HCT116 (cell line): ENCODE measurements at regions not wholly inside any gene's neighbourhood (a gene's known extent, or its start where the extent isn't known, plus 50 kb on each side); places are given as distances from the start of the nearest gene placed in this dataset.

ENCODE experiments used
- ATAC-seq: fragments of 200-7000 bp; cut with Tn5 transposase; 2 replicates; pipeline ENCODE4 v1.9.1; 2020; ENCODE audit warnings: mild to moderate bottlenecking, moderate library complexity
- BruUV-seq: library from RNA; stranded (reverse); fragments of 400-500 nt; replicated peaks from 2 replicates; lab custom pipeline; 2021; lab: Mats Ljungman, UMichigan
- CTCF ChIA-PET: fragments of 300-600 bp; sonication (Branson Sonifier 250); formaldehyde crosslinking; loops from one replicate; lab custom pipeline; 2021; ENCODE audit warnings: antibody characterized with exemption; lab: Charles Lee
- POLR2A ChIA-PET: fragments of 300-600, 350-600 bp; sonication (Branson Sonifier 250); formaldehyde crosslinking; loops from one replicate; lab custom pipeline; 2021; ENCODE audit warnings: antibody characterized with exemption; lab: Charles Lee
- RAD21 ChIA-PET, 2 experiments: fragments of 300-600 bp; sonication (Branson Sonifier 250); formaldehyde crosslinking; loops; one replicate each; lab custom pipeline; 2023; ENCODE audit warnings: low total read pairs in 2 of 2; ENCODE audit not compliant: uncharacterized antibody in 2 of 2, unreplicated experiment in 2 of 2, low non-redundant PET in 1 of 2; lab: Charles Lee
- DNase-seq: peaks from one replicate; pipeline ENCODE4 v3.0.0-alpha.2; 2010; ENCODE audit warnings: low read depth, low spot score
- H2AFZ ChIP-seq: fragments of 200-600 bp; shearing (Covaris generic), sonication (generic); 2 replicates; pipeline ENCODE4 v1.6.1; 2017; ENCODE audit warnings: low read depth, mixed run types, mixed read lengths, antibody characterized with exemption, low read length; ENCODE audit not compliant: poor library complexity, severe bottlenecking
- H3K27ac ChIP-seq: 2 replicates; pipeline ENCODE4 v1.5.1; 2012; ENCODE audit warnings: low read depth, low read length
- H3K27me3 ChIP-seq: fragments of 200-600 bp; sonication (generic); 2 replicates; pipeline ENCODE4 v1.6.1; 2016; ENCODE audit warnings: mixed run types, low read length, mixed read lengths; ENCODE audit not compliant: insufficient read depth
- H3K36me3 ChIP-seq, 2 experiments: fragments of 200-500 bp in 1 of 2; fragments of 200-600 bp in 1 of 2; sonication (Bioruptor generic) in 1 of 2; sonication (generic) in 1 of 2; 2 replicates each; pipeline versions ENCODE4 v1.5.1 to v1.6.1; 2014 to 2016; ENCODE audit warnings: low read length in 2 of 2, inconsistent platforms in 1 of 2, mixed read lengths in 1 of 2, mixed run types in 1 of 2; ENCODE audit not compliant: insufficient read depth in 2 of 2, control insufficient read depth in 1 of 2
- H3K4me1 ChIP-seq, 2 experiments: fragments of 200-600 bp in 1 of 2; sonication (generic) in 1 of 2; 2 replicates each; pipeline versions ENCODE4 v1.5.1 to v1.6.1; 2012 to 2017; ENCODE audit warnings: low read length in 2 of 2, inconsistent platforms in 1 of 2, mild to moderate bottlenecking in 1 of 2, mixed read lengths in 1 of 2, mixed run types in 1 of 2, moderate library complexity in 1 of 2; ENCODE audit not compliant: insufficient read depth in 2 of 2, control insufficient read depth in 1 of 2
- H3K4me2 ChIP-seq: fragments of 200-600 bp; sonication (generic); 2 replicates; pipeline ENCODE4 v1.6.1; 2017; ENCODE audit warnings: mixed run types, low read length, mixed read lengths
- H3K4me3 ChIP-seq, 2 experiments: fragments of 200-600 bp in 1 of 2; sonication (generic) in 1 of 2; replicated peaks in 1 of 2; 2 replicates each; pipeline ENCODE4 v1.5.1; 2011 to 2016; ENCODE audit warnings: low read length in 2 of 2, control low read depth in 1 of 2, low read depth in 1 of 2, mild to moderate bottlenecking in 1 of 2, mixed read lengths in 1 of 2, mixed run types in 1 of 2
- H3K79me2 ChIP-seq: fragments of 200-600 bp; sonication (generic); 2 replicates; pipeline ENCODE4 v1.6.1; 2017; ENCODE audit warnings: mild to moderate bottlenecking, mixed run types, low read length, moderate library complexity, mixed read lengths; ENCODE audit not compliant: insufficient read depth
- H3K9ac ChIP-seq: fragments of 200-600 bp; sonication (generic); 2 replicates; pipeline ENCODE4 v1.6.1; 2016; ENCODE audit warnings: low read length, mixed read lengths
- H3K9me2 ChIP-seq: fragments of 200-600 bp; sonication (generic), shearing (Covaris generic); 2 replicates; pipeline ENCODE4 v1.6.1; 2017; ENCODE audit warnings: mixed run types, mild to moderate bottlenecking, moderate library complexity; ENCODE audit not compliant: insufficient read depth
- H3K9me3 ChIP-seq, 2 experiments: fragments of 200-500 bp in 1 of 2; fragments of 200-600 bp in 1 of 2; sonication (Bioruptor generic) in 1 of 2; sonication (generic) in 1 of 2; 2 replicates each; pipeline ENCODE4 v1.6.1; 2014 to 2017; ENCODE audit warnings: low read length in 2 of 2, mixed read lengths in 2 of 2, inconsistent platforms in 1 of 2, low read depth in 1 of 2, mild to moderate bottlenecking in 1 of 2, mixed run types in 1 of 2, moderate library complexity in 1 of 2; ENCODE audit not compliant: control insufficient read depth in 1 of 2, insufficient read depth in 1 of 2
- H4K20me1 ChIP-seq: fragments of 200-600 bp; sonication (generic), shearing (Covaris generic); 2 replicates; pipeline ENCODE4 v1.6.1; 2017; ENCODE audit warnings: mixed run types, mild to moderate bottlenecking, moderate library complexity; ENCODE audit not compliant: insufficient read depth
- CBX3 ChIP-seq: IDR thresholded peaks from 2 replicates; pipeline ENCODE4 v1.6.1; 2012; ENCODE audit warnings: low read depth
- CEBPB ChIP-seq: IDR thresholded peaks from 2 replicates; pipeline ENCODE4 v1.6.1; 2012; ENCODE audit warnings: low read depth
- EZH2 ChIP-seq: fragments of 200-600 bp; sonication (generic); IDR thresholded peaks from 2 replicates; pipeline ENCODE4 v1.6.1; 2017; ENCODE audit warnings: antibody characterized with exemption, mixed run types
- JUND ChIP-seq: IDR thresholded peaks from 2 replicates; pipeline ENCODE4 v1.6.1; 2012
- POLR2AphosphoS5 ChIP-seq: IDR thresholded peaks from 2 replicates; pipeline ENCODE4 v1.6.1; 2011; ENCODE audit warnings: mild to moderate bottlenecking, low read depth, low read length, moderate library complexity
- RAD21 ChIP-seq: IDR thresholded peaks from 2 replicates; pipeline ENCODE4 v1.6.1; 2012; ENCODE audit warnings: low read depth, mild to moderate bottlenecking
- SIN3A ChIP-seq: IDR thresholded peaks from 2 replicates; pipeline ENCODE4 v1.6.1; 2012; ENCODE audit warnings: low read depth
- SRF ChIP-seq: IDR thresholded peaks from 2 replicates; pipeline ENCODE4 v1.6.1; 2012; ENCODE audit warnings: low read depth
- ZFX ChIP-seq: fragments of 450-650 bp; IDR thresholded peaks from 2 replicates; pipeline ENCODE4 v1.6.1; 2017
- intact Hi-C: fragments of 100-400 bp; cut with micrococcal nuclease; formaldehyde crosslinking; loops from 2 replicates; pipeline ENCODE4 v1.10.0; 2022
- TF ChIP-seq, protein P1 (sequence below), 3 experiments: fragments of 200-600 bp in 1 of 3; sonication (generic) in 1 of 3; IDR thresholded peaks in 2 of 3; conservative IDR thresholded peaks in 1 of 3; 2 replicates each; pipeline ENCODE4 v1.5.1; 2012 to 2017; ENCODE audit warnings: low read depth in 2 of 3, low read length in 2 of 3, antibody characterized with exemption in 1 of 3, borderline replicate concordance in 1 of 3, control low read depth in 1 of 3, mild to moderate bottlenecking in 1 of 3, mixed read lengths in 1 of 3, mixed run types in 1 of 3, moderate library complexity in 1 of 3; ENCODE audit not compliant: insufficient read depth in 1 of 3
- TF ChIP-seq, protein P2 (sequence below): IDR thresholded peaks from 2 replicates; pipeline ENCODE4 v1.6.1; 2011; ENCODE audit warnings: mild to moderate bottlenecking, low read length, moderate library complexity; ENCODE audit not compliant: insufficient replicate concordance; ENCODE audit errors: extremely low read depth
- TF ChIP-seq, protein P3 (sequence below): IDR thresholded peaks from 2 replicates; pipeline ENCODE4 v1.6.1; 2012

DNA sequence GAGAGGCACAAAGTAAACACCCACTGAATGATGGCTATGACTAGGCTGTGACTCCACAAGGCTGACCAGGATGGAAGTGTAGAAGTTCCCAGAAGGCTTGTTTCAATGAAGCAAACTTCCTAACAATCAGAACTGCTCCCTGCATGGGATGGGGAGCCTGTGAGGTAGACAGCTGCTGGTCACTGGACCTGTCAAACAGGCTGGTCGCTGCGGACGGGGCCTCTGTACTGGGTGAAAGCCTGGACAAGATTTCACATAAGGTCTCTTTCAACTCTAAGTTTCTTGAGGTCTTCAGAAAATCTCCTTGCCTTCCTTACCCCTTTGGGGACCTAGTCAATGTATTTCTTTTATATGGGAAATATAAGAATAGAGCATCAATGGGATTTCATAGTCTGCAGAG is 438.2 kb downstream of the BUD13 start:
- H3K4me3 ChIP-seq, result no peak overlapping the region
- intact Hi-C loops, result no loop called here
- no peaks in the 10 kb centered on the region for H4K20me1 ChIP-seq
- H3K36me3 ChIP-seq, result no peaks in the 10 kb centered on the region
- ATAC-seq (no peak), DNase-seq (no peak)
- TF ChIP-seq JUND (no peak), POLR2AphosphoS5 (no peak)
- TF ChIP-seq, protein P1, sequence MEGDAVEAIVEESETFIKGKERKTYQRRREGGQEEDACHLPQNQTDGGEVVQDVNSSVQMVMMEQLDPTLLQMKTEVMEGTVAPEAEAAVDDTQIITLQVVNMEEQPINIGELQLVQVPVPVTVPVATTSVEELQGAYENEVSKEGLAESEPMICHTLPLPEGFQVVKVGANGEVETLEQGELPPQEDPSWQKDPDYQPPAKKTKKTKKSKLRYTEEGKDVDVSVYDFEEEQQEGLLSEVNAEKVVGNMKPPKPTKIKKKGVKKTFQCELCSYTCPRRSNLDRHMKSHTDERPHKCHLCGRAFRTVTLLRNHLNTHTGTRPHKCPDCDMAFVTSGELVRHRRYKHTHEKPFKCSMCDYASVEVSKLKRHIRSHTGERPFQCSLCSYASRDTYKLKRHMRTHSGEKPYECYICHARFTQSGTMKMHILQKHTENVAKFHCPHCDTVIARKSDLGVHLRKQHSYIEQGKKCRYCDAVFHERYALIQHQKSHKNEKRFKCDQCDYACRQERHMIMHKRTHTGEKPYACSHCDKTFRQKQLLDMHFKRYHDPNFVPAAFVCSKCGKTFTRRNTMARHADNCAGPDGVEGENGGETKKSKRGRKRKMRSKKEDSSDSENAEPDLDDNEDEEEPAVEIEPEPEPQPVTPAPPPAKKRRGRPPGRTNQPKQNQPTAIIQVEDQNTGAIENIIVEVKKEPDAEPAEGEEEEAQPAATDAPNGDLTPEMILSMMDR (IDR thresholded peaks at IDR 0.05 in 2 of 3, conservative IDR thresholded peaks at IDR 0.05 in 1 of 3; ENCODE audit: borderline replicate concordance in 1 of 3, insufficient read depth in 1 of 3, low read depth in 2 of 3, low read length in 2 of 3), result no peak
- ChIA-PET RAD21 (no interaction called here), CTCF (no interaction called here), POLR2A (no interaction called here)
- H3K9me2 ChIP-seq, result no peaks in the 10 kb centered on the region
- no peaks in the 10 kb centered on the region for H3K79me2 ChIP-seq
- H3K27me3 ChIP-seq, result peaks cover 11% of the 10 kb centered on the region
- no peak overlapping the region for H3K4me2 ChIP-seq
- no peak overlapping the region for H2AFZ ChIP-seq
- no peaks in the 10 kb centered on the region for H3K9me3 ChIP-seq
- no peak overlapping the region for H3K27ac ChIP-seq
- H3K9ac ChIP-seq, result no peak overlapping the region
- no peaks in the 10 kb centered on the region for H3K4me1 ChIP-seq
- BruUV-seq, result no TSS peak

DNA sequence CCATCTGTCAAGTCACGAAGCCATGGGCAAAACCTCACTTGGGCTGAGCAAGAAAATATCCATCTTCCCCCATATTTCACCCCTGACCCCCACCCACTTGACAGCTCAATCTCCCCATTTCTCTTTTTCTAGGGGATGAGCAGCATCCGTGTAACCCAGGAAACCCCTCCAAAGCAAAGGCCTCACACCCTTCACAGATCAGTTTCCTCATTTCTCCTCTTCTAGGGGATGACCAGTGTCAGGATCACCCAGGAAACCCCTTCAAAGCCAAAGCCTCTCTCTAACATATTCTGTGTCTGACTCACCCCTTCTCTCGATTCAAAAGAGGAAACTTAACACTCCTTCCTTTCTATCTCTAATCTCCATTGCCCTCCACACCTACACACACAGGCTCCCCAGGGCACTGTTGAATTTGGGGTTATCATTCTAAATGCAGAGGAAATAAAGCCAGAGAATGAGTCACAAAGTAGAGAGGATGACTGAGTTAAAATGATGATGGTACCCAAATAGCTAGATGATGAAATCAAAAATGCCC is 439.7 kb downstream of the BUD13 start:
- Histone ChIP-seq H3K4me1 (no peaks in the 10 kb centered on the region), H3K79me2 (no peaks in the 10 kb centered on the region), H3K27me3 (peaks cover 11% of the 10 kb centered on the region), H3K4me2 (no peak overlapping the region), H2AFZ (no peak overlapping the region), H3K27ac (no peak overlapping the region), H4K20me1 (no peaks in the 10 kb centered on the region), H3K4me3 (no peak overlapping the region), H3K9me2 (no peaks in the 10 kb centered on the region), H3K9ac (no peak overlapping the region), H3K36me3 (no peaks in the 10 kb centered on the region), H3K9me3 (no peaks in the 10 kb centered on the region)
- intact Hi-C loops, result no loop called here
- ATAC-seq (no peak), DNase-seq (no peak)
- POLR2A ChIA-PET, result no interaction called here
- RAD21 ChIA-PET, result no interaction called here
- CTCF ChIA-PET, result no interaction called here
- BruUV-seq, result no TSS peak
- TF ChIP-seq ZFX (no peak), SRF (no peak), SIN3A (no peak), CEBPB (no peak), RAD21 (no peak), CBX3 (no peak), EZH2 (no peak)
- TF ChIP-seq, protein P1 (IDR thresholded peaks at IDR 0.05 in 2 of 3, conservative IDR thresholded peaks at IDR 0.05 in 1 of 3; ENCODE audit: borderline replicate concordance in 1 of 3, insufficient read depth in 1 of 3, low read depth in 2 of 3, low read length in 2 of 3), result no peak
- TF ChIP-seq, protein P2, sequence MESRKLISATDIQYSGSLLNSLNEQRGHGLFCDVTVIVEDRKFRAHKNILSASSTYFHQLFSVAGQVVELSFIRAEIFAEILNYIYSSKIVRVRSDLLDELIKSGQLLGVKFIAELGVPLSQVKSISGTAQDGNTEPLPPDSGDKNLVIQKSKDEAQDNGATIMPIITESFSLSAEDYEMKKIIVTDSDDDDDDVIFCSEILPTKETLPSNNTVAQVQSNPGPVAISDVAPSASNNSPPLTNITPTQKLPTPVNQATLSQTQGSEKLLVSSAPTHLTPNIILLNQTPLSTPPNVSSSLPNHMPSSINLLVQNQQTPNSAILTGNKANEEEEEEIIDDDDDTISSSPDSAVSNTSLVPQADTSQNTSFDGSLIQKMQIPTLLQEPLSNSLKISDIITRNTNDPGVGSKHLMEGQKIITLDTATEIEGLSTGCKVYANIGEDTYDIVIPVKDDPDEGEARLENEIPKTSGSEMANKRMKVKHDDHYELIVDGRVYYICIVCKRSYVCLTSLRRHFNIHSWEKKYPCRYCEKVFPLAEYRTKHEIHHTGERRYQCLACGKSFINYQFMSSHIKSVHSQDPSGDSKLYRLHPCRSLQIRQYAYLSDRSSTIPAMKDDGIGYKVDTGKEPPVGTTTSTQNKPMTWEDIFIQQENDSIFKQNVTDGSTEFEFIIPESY, result no peak
- TF ChIP-seq, protein P3, sequence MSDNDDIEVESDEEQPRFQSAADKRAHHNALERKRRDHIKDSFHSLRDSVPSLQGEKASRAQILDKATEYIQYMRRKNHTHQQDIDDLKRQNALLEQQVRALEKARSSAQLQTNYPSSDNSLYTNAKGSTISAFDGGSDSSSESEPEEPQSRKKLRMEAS, result no peak
